HL-60 (cell line): ENCODE measurements at regions not wholly inside any gene's neighbourhood (a gene's known extent, or its start where the extent isn't known, plus 50 kb on each side); places are given as distances from the start of the nearest gene placed in this dataset.

Source experiments
- GABPA ChIP-seq: IDR thresholded peaks from 2 replicates; pipeline ENCODE4 v1.6.1; 2012; ENCODE audit warnings: low read depth
- TF ChIP-seq, protein P1 (sequence below): IDR thresholded peaks from one replicate; pipeline ENCODE4 v1.5.1; 2011; ENCODE audit warnings: low read length, control low read depth, inconsistent platforms; ENCODE audit not compliant: insufficient read depth

DNA sequence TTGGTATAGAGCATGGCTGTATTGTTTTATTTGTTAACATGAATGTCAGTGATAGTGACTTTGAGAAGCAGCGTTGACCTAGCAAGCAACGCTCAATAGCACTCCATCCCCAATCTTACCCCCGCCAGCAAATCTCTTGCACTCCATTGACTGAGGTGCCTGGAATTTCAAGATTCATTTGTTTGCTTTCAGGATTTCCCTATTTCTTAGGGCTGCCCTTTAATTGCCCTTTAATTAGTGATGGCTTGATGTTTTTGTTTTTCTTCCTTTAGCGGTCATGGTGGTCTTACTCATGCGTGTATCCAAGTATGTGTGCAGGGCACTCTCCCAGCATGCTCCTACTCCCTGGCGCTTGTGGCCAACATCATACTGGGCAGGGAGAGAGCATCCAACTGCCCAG lies 216.8 kb upstream of the TBL1XR1 start:
- TF ChIP-seq, protein P1, sequence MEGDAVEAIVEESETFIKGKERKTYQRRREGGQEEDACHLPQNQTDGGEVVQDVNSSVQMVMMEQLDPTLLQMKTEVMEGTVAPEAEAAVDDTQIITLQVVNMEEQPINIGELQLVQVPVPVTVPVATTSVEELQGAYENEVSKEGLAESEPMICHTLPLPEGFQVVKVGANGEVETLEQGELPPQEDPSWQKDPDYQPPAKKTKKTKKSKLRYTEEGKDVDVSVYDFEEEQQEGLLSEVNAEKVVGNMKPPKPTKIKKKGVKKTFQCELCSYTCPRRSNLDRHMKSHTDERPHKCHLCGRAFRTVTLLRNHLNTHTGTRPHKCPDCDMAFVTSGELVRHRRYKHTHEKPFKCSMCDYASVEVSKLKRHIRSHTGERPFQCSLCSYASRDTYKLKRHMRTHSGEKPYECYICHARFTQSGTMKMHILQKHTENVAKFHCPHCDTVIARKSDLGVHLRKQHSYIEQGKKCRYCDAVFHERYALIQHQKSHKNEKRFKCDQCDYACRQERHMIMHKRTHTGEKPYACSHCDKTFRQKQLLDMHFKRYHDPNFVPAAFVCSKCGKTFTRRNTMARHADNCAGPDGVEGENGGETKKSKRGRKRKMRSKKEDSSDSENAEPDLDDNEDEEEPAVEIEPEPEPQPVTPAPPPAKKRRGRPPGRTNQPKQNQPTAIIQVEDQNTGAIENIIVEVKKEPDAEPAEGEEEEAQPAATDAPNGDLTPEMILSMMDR = no peak
- TF ChIP-seq GABPA = no peak
